A673 (cell line): ENCODE measurements at regions not wholly inside any gene's neighbourhood (a gene's known extent, or its start where the extent isn't known, plus 50 kb on each side); places are given as distances from the start of the nearest gene placed in this dataset.

Source experiments
- BruUV-seq: library from RNA; stranded (reverse); fragments of 400-500 nt; replicated peaks from 2 replicates; lab custom pipeline; 2021; lab: Mats Ljungman, UMichigan
- CTCF ChIA-PET: fragments of 300-600 bp; sonication (Branson Sonifier 250); formaldehyde crosslinking; loops from one replicate; lab custom pipeline; 2022; ENCODE audit warnings: antibody characterized with exemption; lab: Charles Lee
- POLR2A ChIA-PET: fragments of 300-600 bp; sonication (Branson Sonifier 250); formaldehyde crosslinking; loops from one replicate; lab custom pipeline; 2022; ENCODE audit warnings: antibody characterized with exemption; ENCODE audit not compliant: low non-redundant PET; lab: Charles Lee
- DNase-seq: peaks from one replicate; pipeline ENCODE4 v3.0.0-alpha.2; 2015; ENCODE audit warnings: low spot score
- H3K27ac ChIP-seq: fragments of 200-600 bp; sonication (generic); 2 replicates; pipeline ENCODE4 v1.5.1; 2016; ENCODE audit warnings: mixed run types, low read depth, mild to moderate bottlenecking, mixed read lengths, antibody characterized with exemption, low read length; ENCODE audit not compliant: poor library complexity, severe bottlenecking
- H3K27me3 ChIP-seq: fragments of 200-600 bp; sonication (generic); replicated peaks from 2 replicates; pipeline ENCODE4 v1.6.1; 2017; ENCODE audit warnings: mixed run types, low read depth, mild to moderate bottlenecking, mixed read lengths, antibody characterized with exemption, low read length; ENCODE audit not compliant: insufficient read depth, poor library complexity
- H3K36me3 ChIP-seq: fragments of 200-600 bp; sonication (generic); 2 replicates; pipeline ENCODE4 v1.6.1; 2016; ENCODE audit warnings: mixed run types, mild to moderate bottlenecking, mixed read lengths, antibody characterized with exemption, low read length; ENCODE audit not compliant: insufficient read depth, poor library complexity, severe bottlenecking
- H3K4me1 ChIP-seq: fragments of 200-600 bp; sonication (generic); 2 replicates; pipeline ENCODE4 v1.6.1; 2017; ENCODE audit warnings: mixed run types, mild to moderate bottlenecking, mixed read lengths, antibody characterized with exemption, low read length; ENCODE audit not compliant: insufficient read depth, poor library complexity, severe bottlenecking
- H3K4me3 ChIP-seq: fragments of 200-600 bp; sonication (generic); 2 replicates; pipeline ENCODE4 v1.5.1; 2016; ENCODE audit warnings: low read depth, mixed run types, mild to moderate bottlenecking, mixed read lengths, low read length; ENCODE audit not compliant: poor library complexity, severe bottlenecking
- H3K9me3 ChIP-seq: fragments of 200-600 bp; sonication (generic); 2 replicates; pipeline ENCODE4 v1.6.1; 2016; ENCODE audit warnings: mixed run types, low read depth, mild to moderate bottlenecking, mixed read lengths, antibody characterized with exemption, low read length; ENCODE audit not compliant: poor library complexity, severe bottlenecking
- EZH2 ChIP-seq: fragments of 200-600 bp; sonication (generic); IDR thresholded peaks from 2 replicates; pipeline ENCODE4 v1.6.1; 2017; ENCODE audit warnings: borderline replicate concordance, low read depth, mild to moderate bottlenecking, mixed read lengths, antibody characterized with exemption, low read length; ENCODE audit not compliant: poor library complexity, severe bottlenecking
- intact Hi-C: fragments of 100-400 bp; cut with micrococcal nuclease; formaldehyde crosslinking; loops from one replicate; pipeline ENCODE4 v1.10.0; 2022; ENCODE audit not compliant: unreplicated experiment
- TF ChIP-seq, protein P1 (sequence below): fragments of 300-800, 200-600 bp; sonication (generic); conservative IDR thresholded peaks from 2 replicates; pipeline ENCODE4 v1.5.1; 2017; ENCODE audit warnings: low read depth, mild to moderate bottlenecking, antibody characterized with exemption, low read length, moderate library complexity, mixed read lengths

DNA sequence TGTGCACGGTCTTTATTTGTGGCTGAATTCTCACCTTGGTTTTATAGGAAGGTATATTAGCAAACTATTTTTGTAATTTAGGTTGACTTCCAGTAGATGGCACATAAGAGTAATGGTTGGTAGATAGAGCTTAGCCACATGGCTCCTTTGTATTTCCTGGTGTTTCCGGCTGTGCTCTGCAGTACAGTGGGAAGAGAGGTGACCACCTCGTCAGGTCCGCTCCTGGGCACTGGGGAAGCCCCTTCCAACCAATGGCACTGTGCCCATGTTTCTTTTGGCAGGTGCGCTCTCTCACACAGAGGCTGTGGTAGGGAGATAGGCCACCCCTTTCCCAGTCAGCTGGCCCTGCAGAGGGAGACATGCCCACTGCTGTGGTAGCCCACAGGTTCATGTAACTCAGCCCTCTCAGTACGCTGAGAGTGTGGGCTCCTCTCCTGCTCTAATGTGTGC lies 74.3 kb upstream of the ATP12A start:
- no peaks in the 10 kb centered on the region for H3K4me1 ChIP-seq
- BruUV-seq, result no TSS peak
- DNase-seq, result peak; percentile 45
- H3K4me3 ChIP-seq, result no peak overlapping the region
- ChIA-PET POLR2A (no interaction called here), CTCF (interaction anchor here (0.5 to 1.2 kb wide), 3 partner anchors 121 to 138 kb away, joined by 3 to 8 read pairs (median 3); no protein-coding TSS in a partner anchor)
- no peaks in the 10 kb centered on the region for H3K36me3 ChIP-seq
- H3K27ac ChIP-seq, result no peak overlapping the region
- no peaks in the 10 kb centered on the region for H3K27me3 ChIP-seq
- intact Hi-C loops, result loop anchor here (5.0 kb wide), 1 partner anchor 121 kb away; no protein-coding TSS in a partner anchor
- TF ChIP-seq, protein P1, sequence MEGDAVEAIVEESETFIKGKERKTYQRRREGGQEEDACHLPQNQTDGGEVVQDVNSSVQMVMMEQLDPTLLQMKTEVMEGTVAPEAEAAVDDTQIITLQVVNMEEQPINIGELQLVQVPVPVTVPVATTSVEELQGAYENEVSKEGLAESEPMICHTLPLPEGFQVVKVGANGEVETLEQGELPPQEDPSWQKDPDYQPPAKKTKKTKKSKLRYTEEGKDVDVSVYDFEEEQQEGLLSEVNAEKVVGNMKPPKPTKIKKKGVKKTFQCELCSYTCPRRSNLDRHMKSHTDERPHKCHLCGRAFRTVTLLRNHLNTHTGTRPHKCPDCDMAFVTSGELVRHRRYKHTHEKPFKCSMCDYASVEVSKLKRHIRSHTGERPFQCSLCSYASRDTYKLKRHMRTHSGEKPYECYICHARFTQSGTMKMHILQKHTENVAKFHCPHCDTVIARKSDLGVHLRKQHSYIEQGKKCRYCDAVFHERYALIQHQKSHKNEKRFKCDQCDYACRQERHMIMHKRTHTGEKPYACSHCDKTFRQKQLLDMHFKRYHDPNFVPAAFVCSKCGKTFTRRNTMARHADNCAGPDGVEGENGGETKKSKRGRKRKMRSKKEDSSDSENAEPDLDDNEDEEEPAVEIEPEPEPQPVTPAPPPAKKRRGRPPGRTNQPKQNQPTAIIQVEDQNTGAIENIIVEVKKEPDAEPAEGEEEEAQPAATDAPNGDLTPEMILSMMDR, result peak; percentile 40
- no peak for TF ChIP-seq EZH2
- no peaks in the 10 kb centered on the region for H3K9me3 ChIP-seq

GRCh38 chr13:24606486-24607170 lies 73.6 kb upstream of the ATP12A start:
- CTCF ChIA-PET, result interaction anchor here (0.8 to 1.2 kb wide), 2 partner anchors 120 to 121 kb away, joined by 3 to 8 read pairs; no protein-coding TSS in a partner anchor
- H3K4me1 ChIP-seq, result no peaks in the 10 kb centered on the region
- BruUV-seq, result no TSS peak
- no peaks in the 10 kb centered on the region for H3K27me3 ChIP-seq
- no peak overlapping the region for H3K4me3 ChIP-seq
- H3K27ac ChIP-seq, result no peak overlapping the region
- POLR2A ChIA-PET, result no interaction called here
- DNase-seq, result no peak
- TF ChIP-seq, protein P1, result no peak
- no peak for TF ChIP-seq EZH2
- no peaks in the 10 kb centered on the region for H3K9me3 ChIP-seq
- H3K36me3 ChIP-seq, result no peaks in the 10 kb centered on the region
- intact Hi-C loops, result loop anchor here (5.0 kb wide), 1 partner anchor 121 kb away; no protein-coding TSS in a partner anchor

GRCh38 chr13:24610956-24611355 lies 69.3 kb upstream of the ATP12A start:
- ChIA-PET POLR2A (no interaction called here), CTCF (no interaction called here)
- no peak for DNase-seq
- Histone ChIP-seq H3K4me1 (no peaks in the 10 kb centered on the region), H3K27ac (no peak overlapping the region), H3K9me3 (no peaks in the 10 kb centered on the region), H3K27me3 (no peaks in the 10 kb centered on the region), H3K36me3 (no peaks in the 10 kb centered on the region), H3K4me3 (no peak overlapping the region)
- intact Hi-C loops, result no loop called here
- no TSS peak for BruUV-seq
- TF ChIP-seq EZH2, result no peak
- TF ChIP-seq, protein P1, result no peak
